NCI-H2196 (cell line): ENCODE measurements at regions not wholly inside any gene's neighbourhood (a gene's known extent, or its start where the extent isn't known, plus 50 kb on each side); places are given as distances from the start of the nearest gene placed in this dataset.

Experiments used
- DNase-seq: peaks from one replicate; lab custom pipeline; 2025; ENCODE audit not compliant: unreplicated experiment; lab: John Stamatoyannopoulos, UW

GRCh38 chr6:168157272-168158212, 78.5 kb upstream of the FRMD1 start:
- DNase-seq, result no peak

DNA sequence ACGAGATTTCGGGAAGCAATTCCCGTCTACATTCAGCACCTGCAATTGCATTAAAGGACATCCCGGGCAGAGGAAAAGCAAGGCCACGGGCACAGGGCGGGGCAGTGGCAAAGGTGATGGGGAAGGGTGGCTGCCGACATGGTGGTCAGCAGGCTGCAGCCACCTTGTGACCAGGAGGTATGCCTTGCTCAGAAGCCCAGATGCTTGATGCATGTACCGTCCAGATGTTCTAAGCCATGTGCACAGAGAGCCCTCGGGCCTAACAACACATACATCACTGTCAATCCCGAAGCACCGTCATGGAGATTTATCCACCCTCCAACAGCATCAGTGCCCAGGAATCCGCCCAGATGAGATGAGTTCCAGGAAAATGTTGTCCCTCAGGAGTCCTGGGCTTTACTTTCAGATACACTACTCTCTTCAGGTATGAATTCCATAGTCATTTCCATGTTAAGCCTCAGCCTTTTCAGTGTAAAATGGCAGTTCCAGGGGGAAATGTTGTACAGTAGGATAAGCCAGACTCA, 77.8 kb upstream of the FRMD1 start:
- DNase-seq, result no peak

DNA sequence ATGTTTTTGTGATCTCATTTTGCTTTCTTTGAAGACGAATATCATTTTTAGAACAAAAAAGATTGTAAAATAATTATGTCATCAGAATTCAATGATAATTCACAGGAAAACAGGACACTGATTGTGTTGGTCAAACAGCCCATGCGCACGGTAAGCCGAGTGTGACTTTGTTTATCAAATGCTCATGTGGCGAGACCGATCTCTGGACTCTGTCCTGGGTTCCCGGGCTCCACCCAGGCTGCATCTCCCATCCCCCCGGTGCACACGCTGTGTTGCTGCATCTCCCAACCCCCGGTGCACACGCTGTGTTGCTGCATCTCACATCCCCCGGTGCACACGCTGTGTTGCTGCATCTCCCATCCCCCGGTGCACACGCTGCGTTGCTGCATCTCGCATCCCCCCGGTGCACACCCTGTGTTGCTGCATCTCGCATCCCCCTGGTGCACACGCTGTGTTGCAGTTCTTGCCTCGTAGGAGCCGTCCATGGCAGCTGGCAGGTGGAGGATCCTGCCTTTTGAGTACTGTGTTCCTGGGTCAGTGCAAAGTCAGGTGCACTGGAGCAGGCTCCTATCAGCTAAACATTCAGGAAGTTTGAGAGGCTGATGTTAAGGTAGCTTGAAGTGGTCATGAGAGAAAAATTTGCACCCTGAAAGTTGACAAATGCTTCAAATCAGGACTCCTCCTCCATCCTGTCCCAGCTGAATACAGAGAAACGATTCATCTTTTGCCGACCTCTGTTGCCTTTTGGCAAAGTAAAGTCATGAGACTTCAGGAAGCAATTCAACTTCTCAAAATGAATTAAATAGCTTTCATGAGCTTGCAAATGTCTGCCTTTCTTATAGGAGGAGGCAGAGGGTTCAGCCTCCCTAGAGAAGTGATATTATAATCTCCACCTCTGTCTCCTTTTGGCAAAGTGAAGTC, 77.1 kb upstream of the FRMD1 start:
- DNase-seq, result no peak

GRCh38 chr6:168155193-168155592, 76.2 kb upstream of the FRMD1 start:
- DNase-seq, result no peak

DNA sequence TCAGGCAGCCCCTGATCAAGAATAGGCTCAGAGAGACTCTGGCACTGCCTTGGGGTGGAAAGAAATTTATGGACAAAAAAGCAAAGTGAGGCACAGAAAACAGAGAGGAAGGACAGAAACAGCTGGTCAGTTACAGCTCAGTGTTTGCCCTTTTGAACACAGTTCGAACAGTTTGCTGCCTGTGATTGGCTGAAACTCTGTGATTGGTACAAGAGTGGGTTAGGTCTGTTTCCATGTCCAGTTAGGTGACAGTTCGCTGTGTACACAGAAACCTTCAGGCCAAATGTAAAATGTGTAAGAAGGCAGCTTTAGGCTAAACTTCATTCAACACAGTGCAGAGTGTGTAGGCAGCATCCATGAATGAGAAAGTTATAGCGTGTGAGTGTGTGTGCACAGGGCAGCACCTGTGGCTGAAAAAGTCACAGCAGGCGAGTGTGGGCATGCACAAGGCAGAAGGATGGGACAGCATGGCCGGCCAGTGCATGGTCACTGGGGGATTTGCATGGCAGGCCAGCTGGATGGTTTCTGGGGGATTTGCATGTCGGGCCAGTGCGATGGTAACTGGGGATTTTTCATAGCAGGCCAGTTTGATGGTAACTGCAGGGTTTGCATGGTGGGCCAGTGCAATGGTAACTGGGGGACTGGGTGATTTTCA, 75.4 kb upstream of the FRMD1 start:
- DNase-seq, result no peak

GRCh38 chr6:168153553-168153952, 74.5 kb upstream of the FRMD1 start:
- DNase-seq, result no peak

DNA sequence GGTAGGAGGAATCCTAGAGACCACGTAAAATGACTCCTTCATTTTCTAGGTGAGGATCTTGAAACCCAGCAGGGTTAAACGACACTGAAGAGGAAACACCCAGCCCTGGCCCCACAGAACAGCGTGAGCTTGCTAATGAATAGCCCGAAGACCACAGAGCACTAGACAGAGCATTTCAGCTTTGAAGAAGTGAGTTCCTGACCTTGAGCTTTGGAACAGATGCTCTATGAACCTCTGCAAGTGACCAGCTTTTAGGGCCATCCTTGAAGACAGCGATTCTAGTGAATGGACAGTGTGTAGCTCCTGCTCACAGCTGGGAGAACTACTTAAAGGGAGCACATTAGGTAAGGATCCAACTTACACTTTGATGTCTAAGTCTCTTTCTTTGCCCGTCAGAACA, 74.0 kb upstream of the FRMD1 start:
- DNase-seq, result no peak

GRCh38 chr6:168152306-168152963, 73.4 kb upstream of the FRMD1 start:
- no peak for DNase-seq

- DNase-seq, result no peak
These were observed 71.7 kb upstream of the FRMD1 start for GRCh38 chr6:168150551-168151320.

- DNase-seq, result no peak
These were observed 70.0 kb upstream of the FRMD1 start for GRCh38 chr6:168149015-168149414.

DNA sequence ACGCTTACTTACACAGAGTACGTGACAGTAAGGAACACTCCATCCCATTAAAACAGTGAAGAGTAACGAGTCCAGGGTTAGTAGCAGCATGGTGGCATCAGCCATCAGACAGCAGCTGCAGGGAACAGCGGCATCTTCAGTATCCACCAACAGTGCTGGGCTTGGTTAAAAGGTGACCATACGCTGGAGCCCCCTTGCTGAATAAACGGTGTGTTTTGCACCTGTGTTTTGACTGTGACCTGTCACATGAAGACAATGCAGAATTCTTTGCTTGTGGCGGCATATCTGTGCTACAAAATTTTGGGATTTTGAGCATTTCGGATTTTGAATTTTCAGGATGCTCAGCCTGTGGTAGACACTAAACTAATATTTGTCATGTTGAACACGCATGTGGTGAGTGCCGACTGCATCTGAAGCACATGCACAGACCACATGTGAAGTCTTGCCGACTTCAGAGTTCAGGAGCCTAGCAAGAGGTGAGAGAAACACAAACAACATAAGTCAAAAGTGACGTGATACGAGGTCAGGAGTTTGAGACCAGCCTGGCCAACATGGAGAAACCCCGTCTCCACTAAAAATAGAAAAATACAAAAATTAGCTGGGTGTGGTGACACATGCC, 69.3 kb upstream of the FRMD1 start:
- no peak for DNase-seq

- DNase-seq, result no peak
These were observed 68.3 kb upstream of the FRMD1 start for GRCh38 chr6:168147205-168147738.

GRCh38 chr6:168145747-168146596, 67.0 kb upstream of the FRMD1 start:
- no peak for DNase-seq

DNA sequence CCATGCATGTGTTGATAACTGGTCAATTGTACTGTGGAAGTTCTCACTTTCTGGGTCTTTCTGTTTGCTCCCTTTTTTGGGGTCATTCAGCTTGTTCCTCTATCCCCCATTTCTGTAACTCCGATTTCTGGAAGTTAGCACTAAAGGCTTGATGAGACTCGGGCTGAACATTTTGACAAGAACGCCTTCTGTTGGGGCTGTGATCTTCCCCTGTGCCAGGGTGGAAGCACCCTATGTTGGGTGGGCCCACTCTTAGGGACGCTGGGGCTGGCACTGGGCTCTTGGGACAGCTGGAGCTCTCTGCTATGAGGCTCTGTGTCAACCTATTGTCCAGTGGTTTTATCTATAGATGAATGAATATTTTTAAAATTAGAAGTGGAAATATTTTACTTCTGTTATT, 60.1 kb upstream of the FRMD1 start:
- DNase-seq, result no peak

GRCh38 chr6:168138436-168138835, 59.4 kb upstream of the FRMD1 start:
- no peak for DNase-seq

DNA sequence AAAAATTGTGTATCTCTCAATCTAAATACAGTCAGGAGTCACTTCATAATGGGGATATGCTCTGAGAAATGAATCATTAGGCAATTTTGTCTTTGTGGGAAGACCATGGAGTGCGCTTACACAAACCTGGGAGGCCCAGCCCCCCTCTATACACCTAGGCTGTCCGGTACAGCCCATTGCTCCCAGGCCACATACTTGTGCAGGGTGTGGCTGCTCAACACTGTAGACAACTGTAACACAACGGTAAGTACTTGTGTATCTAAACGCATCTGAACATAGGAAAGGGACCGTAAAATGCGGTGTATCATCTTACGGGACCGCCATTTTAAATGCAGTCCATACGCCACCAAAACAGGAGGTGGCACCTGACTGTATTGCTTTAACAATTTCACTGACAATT, 58.0 kb upstream of the FRMD1 start:
- no peak for DNase-seq

GRCh38 chr6:168136622-168137021, 57.6 kb upstream of the FRMD1 start:
- DNase-seq, result no peak

DNA sequence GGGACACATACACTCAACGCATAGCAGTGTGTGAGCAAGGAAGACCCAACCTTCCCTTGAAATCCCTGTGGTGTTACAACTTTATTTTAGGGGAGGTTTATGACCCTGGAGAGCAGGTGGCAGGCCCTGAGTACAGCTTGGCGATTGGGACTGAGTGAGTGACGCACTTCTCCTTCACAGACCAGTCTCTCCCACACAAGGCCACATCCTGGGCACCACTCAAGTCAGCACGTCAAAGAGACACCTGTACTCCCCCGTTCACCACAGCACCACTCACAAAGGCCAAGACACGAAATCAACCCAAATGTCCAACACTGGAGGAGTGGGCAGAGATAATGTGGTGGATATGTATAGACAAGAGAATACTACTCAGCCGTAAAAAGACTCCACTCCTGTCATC, 57.0 kb upstream of the FRMD1 start:
- DNase-seq, result no peak
